SH-SY5Y (cell line): ENCODE measurements at regions not wholly inside any gene's neighbourhood (a gene's known extent, or its start where the extent isn't known, plus 50 kb on each side); places are given as distances from the start of the nearest gene placed in this dataset.

Experiments used
- GATA2 ChIP-seq: IDR thresholded peaks from 2 replicates; pipeline ENCODE4 v1.6.1; 2011; ENCODE audit warnings: mild to moderate bottlenecking, low read depth, low read length
- GATA3 ChIP-seq: IDR thresholded peaks from 2 replicates; pipeline ENCODE4 v1.6.1; 2011; ENCODE audit warnings: low read depth, mild to moderate bottlenecking, low read length, moderate library complexity

DNA sequence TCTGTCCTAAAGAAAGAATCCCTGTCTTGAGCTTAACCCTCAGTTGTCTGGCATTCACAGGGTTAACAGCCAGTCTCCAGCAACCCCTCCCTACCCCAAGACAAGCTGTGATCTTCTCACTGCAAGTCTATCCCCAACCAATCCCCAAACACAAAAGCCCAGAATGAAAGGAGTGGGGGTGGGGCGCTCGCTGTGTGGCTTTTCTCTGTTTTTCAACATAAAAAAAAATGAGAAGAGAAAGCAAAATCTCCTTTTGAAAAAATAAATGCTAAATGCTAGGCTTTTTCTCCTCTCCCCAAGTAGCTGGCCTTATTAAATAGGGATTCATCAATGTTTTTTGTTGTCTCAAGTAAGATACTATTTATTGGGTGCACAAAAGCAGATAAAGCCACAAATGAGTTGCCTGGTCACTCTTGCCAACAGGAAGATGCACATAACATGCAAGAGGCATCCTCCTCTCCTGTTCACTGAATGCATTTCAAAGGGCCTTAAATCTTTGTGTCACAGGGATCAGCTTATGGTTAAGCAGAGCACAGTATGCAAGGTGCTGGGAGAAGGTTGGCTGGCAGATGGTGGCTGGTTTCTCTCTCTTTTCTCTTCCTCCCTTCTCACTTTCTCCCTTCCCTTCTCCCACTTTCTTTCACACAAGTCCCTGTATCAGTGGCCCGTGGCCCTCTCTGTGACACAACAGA lies 225.6 kb downstream of the CMPK2 start:
- no peak for TF ChIP-seq GATA3
- TF ChIP-seq GATA2 = no peak
